HG02870 (cell line): ENCODE measurements at regions not wholly inside any gene's neighbourhood (a gene's known extent, or its start where the extent isn't known, plus 50 kb on each side); places are given as distances from the start of the nearest gene placed in this dataset.
"Not testable (repeated sequence)": the region's sequence is repeated elsewhere in the genome, so short reads cannot be mapped to it uniquely, and the experiment has no call there.

Experiments used
- ATAC-seq: cut with Tn5 transposase; IDR thresholded peaks from one replicate; pipeline ENCODE4 v1.9.1; 2021; ENCODE audit warnings: mild to moderate bottlenecking, moderate library complexity; ENCODE audit not compliant: unreplicated experiment

DNA sequence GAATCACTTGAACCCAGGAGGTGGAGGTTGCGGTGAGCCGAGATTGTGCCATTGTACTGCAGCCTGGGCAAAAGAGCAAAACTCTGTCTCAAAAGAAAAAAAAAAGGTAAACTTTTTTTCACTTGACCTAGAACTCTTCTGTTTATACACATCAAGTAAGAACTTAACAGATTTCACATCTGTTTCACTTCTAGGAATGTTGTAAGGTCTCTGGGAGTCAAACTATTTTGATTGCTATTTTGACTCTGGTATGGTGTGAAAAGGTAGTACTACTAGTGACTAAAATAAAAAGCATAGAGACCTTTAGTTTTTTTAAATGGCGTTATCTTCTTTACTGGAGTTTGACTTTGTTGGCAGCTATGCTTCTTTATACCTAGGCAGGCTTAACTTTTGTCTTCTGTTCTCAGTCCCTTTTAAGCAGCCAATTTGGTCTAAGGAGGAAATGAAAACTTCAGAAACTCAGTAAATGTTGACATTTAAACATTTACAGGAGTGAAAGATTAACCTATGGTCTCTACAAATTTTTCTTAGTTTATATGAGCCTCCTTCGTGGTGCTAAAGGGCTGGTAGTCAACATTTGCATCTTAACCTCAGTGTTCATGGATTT lies 84.7 kb downstream of the METTL2B start:
- ATAC-seq, result not testable (repeated sequence)

DNA sequence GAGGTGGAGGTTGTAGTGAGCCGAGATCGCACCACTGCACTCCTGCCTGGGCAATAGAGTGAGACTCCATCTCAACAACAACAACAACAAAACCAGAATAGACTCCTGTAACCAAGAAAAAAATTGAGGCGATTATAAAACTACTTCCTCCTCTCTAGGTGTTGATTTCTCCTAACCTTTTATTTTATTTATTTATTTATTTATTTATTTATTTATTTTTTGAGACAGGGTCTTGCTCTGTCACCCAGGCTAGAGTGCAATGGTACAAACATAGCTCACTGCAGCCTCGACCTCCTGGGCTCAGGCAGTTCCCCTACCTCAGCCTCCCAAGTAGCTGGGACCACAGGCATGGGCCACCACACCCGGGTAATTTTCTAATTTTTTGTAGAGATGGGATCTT lies 86.2 kb downstream of the METTL2B start:
- not testable (repeated sequence) for ATAC-seq

DNA sequence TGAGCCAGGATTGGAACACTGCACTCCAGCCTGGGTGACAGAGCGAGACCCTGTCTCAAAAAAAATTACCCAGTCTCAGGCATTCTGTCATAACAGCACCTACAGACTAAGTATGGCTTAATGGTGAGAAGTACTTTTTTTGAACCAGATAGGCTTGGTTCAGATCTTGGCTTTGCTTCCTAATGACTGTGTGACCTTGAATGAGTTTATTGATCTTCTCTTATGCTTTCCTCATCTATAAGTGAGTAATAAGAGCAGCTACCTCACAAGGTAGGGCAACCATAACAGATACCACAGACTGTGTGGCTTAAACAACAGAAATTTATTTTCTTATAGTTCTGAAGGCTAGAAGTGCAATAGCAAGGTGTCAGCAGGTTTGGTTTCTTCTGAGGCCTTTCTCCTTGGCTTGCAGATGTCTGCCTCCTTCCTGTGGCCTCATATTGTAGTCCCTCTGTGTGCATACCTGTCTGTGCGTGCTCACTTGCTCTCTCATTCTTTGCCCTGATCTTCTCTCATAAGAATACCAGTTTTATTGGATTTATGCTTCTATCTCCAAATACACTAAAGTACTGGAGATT lies 87.7 kb downstream of the METTL2B start:
- not testable (repeated sequence) for ATAC-seq

DNA sequence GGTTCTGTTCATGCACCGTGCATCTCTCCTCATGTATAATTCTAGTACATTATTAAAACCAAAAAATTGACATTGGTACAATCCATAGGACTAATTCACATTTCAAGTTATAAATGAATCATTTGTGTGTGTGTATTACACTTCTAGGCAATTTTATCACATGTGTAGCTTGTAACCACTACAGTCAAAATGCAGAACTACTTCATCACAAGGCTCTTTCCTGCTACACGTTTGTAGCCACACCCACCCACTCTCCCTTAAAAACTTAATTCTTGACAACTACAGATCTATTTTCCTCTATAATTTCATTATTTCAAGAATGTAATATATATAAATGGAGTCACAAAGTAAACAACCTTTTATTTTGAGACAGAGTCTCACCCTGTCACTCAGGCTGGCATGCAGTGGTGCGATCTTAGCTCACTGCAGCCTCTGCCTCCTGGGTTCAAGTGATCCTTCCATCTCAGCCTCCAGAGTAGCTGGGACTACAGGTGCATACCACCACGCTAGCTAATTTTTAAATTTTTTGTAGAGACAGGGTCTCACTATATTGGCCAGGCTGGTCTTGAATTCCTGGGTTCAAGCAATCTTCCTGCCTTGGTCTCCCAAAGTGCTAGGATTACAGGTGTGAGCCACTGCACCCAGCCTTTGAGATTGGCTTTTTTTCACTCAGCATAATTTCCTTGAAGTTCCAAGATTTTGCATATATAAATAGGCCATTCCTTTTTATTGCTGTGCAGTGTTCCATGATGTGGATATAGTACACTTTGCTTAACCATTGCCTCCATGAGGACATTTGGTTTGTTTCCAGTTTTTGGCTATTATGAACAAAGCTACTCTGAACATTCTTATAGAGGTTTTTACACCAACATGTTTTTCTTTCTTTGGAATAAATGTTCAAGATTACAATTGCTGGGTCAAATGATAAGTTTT lies 88.7 kb downstream of the METTL2B start:
- not testable (repeated sequence) for ATAC-seq

DNA sequence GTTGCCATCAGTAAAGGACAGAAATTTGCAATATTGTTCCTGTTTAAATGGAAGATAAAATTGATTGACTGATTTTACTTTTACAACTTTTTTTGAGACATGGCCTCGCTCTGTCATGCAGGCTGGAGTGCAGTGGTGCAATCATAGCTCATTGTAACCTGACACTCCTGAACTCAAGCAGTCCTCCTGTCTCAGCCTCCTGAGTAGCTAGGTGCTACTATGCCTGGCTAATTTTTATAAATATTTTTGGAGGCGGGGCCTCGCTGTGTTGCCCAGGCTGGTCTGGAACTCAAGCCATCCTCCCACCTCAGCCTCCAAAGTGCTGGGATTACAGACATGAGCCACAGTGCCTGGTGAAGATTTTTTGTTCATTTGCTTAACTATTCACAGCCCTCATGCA lies 96.8 kb upstream of the GARIN1A start:
- ATAC-seq, result not testable (repeated sequence)

DNA sequence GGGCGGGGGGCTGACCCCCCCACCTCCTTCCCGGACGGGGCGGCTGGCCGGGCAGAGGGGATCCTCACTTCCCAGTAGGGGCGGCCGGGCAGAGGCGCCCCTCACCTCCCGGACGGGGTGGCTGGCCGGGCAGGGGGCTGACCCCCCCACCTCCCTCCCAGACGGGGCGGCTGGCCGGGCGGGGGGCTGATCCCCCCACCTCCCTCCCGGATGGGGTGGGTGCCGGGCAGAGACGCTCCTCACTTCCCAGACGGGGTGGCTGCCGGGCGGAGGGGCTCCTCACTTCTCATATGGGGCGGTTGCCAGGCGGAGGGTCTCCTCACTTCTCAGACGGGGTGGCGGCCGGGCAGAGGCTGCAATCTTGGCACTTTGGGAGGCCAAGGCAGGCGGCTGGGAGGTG lies 95.1 kb upstream of the GARIN1A start:
- not testable (repeated sequence) for ATAC-seq

DNA sequence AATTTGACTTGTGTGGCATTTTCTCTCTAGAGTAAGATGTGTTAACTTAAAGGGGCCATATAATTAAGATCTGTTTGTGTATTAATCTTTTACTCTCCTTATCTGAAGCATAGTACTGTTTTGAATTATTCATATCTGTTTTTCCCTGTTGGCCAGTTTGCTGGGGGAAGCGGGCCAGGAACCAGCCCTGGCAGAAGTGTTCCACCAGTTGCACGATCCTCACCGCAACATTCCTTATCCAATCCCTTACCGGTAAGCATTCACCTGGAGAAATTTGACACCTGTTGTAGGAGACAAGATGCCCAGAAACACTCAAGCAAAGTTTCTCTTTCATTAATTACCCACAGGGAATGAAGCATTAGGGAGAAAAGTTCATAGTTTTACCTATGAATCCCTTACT lies 92.2 kb upstream of the GARIN1A start:
- not testable (repeated sequence) for ATAC-seq

DNA sequence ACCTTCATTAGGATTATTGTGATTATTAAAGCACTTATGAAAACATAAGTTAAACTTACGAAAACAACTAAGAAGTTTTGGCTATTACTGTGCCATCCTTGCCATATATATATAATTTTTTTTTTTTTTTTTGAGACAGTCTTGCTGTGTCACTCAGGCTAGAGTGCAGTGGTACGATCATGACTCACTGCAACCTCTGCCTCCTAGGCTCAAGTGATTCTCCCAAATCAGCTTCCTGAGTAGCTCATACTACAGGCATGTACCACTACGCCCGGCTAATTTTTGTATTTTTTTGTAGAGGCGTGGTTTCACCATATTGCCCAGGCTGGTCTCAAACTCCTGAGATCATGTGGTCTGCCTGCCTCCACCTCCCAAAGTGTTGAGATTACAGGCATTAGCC lies 91.0 kb upstream of the GARIN1A start:
- not testable (repeated sequence) for ATAC-seq

DNA sequence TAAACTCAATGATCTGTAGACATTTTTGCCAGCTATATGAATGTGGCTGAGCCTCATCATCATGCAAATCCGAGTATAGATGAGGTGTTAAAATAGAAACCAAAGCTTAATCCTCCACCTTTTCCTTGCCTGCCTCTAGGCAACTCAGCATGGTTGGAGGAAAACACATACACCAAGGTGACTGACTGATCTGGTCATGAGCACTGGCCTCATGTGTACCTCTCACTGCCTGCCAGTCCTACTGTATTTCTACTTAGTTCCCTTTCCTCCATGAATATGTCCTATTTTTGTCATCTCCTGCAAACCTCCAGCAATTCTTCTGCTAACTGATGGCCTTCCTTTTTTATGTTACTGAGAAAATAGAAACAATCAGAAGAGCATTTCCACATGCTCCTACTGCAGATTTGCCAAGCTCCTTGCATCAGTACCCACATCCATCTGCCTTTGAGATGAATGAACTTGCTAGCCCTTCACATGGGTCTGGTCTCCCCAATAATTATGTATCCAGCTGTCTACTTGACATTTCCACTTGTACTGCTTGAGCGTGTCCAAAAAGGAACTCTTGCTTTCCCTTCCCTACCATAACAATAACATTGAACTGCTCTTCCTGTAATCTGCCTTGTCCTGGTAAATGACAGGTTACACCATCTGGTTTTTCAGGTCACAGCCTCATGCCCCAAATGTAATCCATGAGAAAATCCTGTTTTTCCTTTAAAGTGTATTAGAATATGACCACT lies 90.1 kb upstream of the GARIN1A start:
- ATAC-seq, result not testable (repeated sequence)

DNA sequence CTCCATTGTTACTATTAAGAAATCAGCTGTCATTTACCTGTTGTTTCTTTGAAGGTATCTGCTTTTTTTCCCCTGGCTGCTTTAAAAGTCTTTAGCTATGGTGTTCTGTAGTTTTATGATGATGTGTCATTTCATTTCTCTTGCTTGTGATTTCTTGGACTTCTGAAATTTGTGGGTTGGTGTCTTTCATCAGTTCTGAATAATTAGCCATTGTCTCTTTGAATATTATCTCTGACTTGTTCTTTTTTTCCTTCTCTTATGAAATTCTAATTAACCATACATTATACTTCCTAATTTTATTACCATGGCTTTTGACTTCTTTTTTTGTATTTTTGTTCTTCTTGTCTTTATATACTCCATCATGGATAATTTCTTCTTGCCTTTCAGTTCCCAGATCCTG lies 85.4 kb upstream of the GARIN1A start:
- ATAC-seq, result not testable (repeated sequence)

DNA sequence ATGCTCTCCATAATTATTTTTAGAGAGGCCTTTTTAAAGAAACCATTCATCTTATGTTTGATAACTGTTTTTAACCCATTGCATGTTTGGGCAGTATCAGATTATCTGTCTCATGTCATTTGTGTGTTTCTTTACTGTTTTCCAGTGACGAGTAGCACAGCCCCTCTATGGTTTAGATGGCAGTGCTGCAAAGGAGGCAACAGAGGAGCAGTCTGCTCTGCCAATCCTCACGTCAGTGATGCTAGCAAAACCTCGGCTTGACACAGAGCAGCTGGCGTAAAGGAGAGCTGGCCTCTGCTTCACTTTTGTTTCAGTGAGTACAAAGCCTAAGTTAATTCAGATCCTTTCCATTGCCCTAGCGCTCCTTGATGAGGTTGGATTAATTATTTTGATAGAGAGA lies 80.4 kb upstream of the GARIN1A start:
- no peak for ATAC-seq

DNA sequence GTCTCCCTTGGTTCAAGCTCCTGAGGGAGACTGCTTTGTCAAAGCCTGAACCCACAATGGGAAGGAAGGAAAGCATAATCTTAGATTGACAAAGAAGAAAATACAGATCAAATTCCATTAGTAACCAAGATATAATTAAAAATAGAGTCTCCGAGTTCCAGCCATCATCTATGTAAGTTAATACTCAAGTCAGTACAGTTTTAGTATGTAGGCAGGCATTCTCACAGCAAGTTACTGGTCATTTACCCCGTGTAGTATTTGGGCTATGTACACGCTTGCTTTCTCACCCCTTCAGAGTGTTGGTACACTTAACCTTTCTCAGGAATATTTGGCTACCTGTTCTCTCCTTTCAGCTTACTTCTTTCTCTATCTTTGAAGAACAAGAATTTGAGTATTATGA lies 79.9 kb upstream of the GARIN1A start:
- not testable (repeated sequence) for ATAC-seq

DNA sequence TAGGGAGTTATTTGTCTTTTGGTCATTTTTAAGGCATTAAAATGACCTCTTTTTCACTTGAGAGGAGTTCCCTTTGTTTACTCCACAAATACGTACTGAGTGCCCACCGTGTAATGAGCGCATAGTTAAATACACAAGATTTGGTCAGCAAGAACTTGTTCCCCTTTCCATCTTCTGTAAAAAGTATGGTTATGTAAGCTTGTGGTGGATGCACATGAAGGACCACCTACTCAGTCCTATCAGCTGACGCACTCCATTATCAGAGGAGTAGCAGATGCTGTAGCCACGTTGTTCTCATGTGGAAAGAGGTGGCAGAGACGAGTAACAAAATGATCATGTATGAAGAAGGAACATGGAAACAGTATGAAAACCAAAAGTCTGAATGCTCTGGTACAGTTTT lies 78.0 kb upstream of the GARIN1A start:
- ATAC-seq, result not testable (repeated sequence)

DNA sequence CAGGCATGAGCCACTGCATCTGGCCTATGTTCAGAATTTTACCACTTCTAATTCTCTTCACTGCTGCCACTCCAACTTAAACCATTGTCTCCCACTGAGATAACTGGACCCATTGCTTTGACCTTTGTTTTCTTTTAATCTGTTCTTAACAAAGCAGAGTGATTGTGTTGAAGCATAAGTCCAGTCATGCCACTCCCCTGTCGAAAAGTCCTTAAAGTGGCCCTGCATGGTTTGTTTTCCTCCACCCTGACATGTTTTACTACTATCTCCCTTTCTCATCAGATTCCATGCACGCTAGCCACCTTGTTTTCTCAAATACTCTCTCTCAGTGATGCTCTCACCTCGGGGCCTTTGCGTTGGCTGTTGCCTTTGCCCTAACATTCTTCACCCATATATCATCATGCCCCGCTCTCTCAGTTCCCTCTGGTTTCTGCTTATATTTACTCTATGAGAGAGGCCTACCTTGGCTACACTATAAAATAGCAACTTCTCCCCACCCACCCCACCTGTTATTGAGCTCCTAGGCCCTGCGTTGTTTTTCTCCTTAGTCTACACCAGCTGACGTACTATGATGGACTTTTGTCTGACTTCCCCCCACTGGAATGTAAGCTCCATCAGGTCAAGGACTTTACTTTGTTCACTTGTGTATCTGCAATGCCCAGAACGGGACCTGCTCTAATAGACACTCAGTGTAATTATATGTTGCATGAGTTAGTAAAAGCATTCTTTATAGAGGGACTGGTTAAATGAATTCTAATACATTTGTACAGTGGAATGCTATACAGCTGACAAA lies 75.6 kb upstream of the GARIN1A start:
- ATAC-seq, result not testable (repeated sequence)

DNA sequence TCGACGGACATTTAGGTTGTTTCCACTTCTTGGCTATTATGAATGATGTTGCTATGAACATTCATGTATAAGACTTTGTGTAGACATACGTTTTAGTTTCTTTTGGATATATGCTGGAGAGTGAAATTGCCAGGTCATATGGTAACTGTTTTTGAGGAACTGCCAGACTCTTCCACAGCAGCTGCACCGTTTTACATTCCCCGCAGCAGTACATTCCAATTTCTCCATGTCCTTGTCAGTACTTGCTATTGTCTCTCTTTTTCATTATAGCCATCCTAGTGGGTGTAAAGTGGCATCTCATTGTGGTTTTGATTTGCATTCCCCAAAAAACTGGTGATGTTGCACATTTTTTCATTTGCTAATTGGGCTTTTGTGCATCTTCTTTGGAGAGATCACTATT lies 73.1 kb upstream of the GARIN1A start:
- ATAC-seq, result not testable (repeated sequence)

DNA sequence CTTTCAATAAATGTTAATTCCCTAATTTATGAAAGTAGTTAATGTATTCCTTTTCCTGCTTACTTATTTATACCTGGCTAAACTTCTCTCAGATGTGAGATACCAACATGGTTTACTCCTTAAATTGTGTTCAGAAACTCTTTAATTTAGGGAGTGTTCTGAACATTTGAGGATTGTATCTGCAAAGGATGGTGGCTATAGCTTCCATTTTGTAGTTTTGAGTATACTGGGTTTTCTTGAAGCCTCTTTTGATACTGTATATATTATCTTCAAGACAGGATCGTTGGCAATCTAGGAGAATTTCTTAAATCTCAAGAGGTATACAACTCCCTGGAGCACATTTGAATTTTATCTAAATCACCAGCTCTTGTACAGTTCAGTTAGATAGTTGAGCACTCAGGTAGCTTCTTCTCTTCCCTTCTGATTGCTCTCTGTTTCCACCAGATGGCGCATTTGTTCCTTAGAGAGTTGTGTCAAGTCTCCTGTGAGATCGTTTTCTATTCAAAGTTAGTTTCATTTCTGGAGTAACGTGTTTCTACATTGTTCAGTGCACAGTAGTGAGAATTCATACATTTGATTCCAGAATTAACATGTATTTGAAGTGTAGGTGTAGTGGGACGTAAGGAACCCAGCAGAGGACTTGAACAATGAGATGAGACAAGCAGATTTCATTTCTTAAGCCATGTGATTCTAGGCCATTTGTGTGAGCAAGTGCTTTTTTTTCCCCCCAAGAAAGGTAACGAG lies 63.2 kb upstream of the GARIN1A start:
- ATAC-seq, result peak; percentile 78

DNA sequence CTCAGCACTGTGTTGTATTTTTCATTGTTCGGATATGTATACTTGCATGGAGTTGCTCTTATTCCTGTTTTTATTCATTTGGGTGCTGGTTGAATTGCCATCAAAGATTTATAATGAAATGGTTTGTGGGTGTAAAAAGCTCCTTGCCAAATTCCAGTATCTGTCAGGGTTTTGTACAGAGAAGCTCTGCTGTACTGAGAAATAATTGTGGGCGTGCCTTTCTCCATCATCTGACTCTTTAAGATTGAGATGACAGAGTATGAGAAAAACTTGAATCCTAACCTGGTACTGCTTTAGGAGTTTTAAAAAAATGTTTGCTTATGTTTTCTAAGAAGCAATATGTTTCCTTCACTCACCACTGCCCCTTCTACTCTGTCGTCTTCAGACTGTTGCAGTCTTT lies 58.7 kb upstream of the GARIN1A start:
- not testable (repeated sequence) for ATAC-seq

DNA sequence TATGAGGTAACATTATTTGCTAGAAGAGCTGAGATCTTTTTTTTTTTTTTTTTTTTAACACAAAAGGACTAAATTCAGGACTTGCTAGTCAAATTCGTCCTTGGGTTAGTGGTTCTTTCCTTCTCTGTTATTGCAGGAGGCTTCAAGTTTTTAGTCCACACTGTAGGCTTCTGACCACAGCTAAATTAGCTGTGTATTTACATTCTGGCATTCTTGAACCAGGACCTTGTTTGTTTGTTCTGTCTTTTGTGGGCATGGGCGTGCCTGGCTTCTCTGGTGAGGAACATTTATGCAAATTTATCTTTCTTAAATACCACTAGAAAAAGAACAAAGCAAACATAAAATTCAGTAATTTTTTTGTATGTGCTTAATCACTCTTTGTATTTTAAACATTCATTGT lies 57.3 kb upstream of the GARIN1A start:
- ATAC-seq, result not testable (repeated sequence)

DNA sequence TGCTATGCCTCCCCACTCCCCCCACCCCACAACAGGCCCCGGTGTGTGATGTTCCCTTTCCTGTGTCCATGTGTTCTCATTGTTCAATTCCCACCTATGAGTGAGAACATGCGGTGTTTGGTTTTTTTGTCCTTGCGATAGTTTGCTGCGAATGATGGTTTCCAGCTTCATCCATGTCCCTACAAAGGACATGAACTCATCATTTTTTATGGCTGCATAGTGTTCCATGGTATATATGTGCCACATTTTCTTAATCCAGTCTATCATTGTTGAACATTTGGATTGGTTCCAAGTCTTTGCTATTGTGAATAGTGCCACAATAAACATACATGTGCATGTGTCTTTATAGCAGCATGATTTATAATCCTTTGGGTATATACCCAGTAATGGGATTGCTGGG lies 55.3 kb upstream of the GARIN1A start:
- not testable (repeated sequence) for ATAC-seq
